ENCODE measurements at regions not wholly inside any gene's neighbourhood (a gene's known extent, or its start where the extent isn't known, plus 50 kb on each side); places are given as distances from the start of the nearest gene placed in this dataset.
"Not testable (repeated sequence)": the region's sequence is repeated elsewhere in the genome, so short reads cannot be mapped to it uniquely, and the experiment has no call there.

GRCh38 chr2:58721912-58722591, 480.9 kb upstream of the FANCL start:
- DNase-seq: no peak

GRCh38 chr2:58720770-58721697, 479.9 kb upstream of the FANCL start:
- DNase-seq: no peak

GRCh38 chr2:58720033-58720769, 479.1 kb upstream of the FANCL start:
- no peak for DNase-seq

- no peak for DNase-seq
Measured at GRCh38 chr2:58715344-58715743, 474.2 kb upstream of the FANCL start.

GRCh38 chr2:58714238-58714637, 473.1 kb upstream of the FANCL start:
- no peak for DNase-seq

GRCh38 chr2:58710795-58711279, 469.7 kb upstream of the FANCL start:
- DNase-seq: no peak

- no peak for DNase-seq
Measured at GRCh38 chr2:58709687-58710354, 468.7 kb upstream of the FANCL start.

- DNase-seq: no peak
Measured at GRCh38 chr2:58709274-58709673, 468.1 kb upstream of the FANCL start.

GRCh38 chr2:58708565-58708964, 467.4 kb upstream of the FANCL start:
- no peak for DNase-seq

GRCh38 chr2:58702302-58702885, 461.3 kb upstream of the FANCL start:
- DNase-seq: no peak

GRCh38 chr2:58701688-58702301, 460.7 kb upstream of the FANCL start:
- DNase-seq: no peak

GRCh38 chr2:58700591-58700990, 459.5 kb upstream of the FANCL start:
- no peak for DNase-seq

- no peak for DNase-seq
Measured at GRCh38 chr2:58699411-58699810, 458.3 kb upstream of the FANCL start.

- no peak for DNase-seq
Measured at GRCh38 chr2:58698620-58699019, 457.5 kb upstream of the FANCL start.

- DNase-seq: not testable (repeated sequence)
Measured at GRCh38 chr2:58694114-58694513, 453.0 kb upstream of the FANCL start.

- DNase-seq: not testable (repeated sequence)
Measured at GRCh38 chr2:58691041-58691440, 449.9 kb upstream of the FANCL start.

GRCh38 chr2:58688813-58689212, 447.7 kb upstream of the FANCL start:
- DNase-seq: no peak

- DNase-seq: no peak
Measured at GRCh38 chr2:58686776-58687175, 445.7 kb upstream of the FANCL start.

GRCh38 chr2:58680755-58681310, 439.7 kb upstream of the FANCL start:
- DNase-seq: no peak

- DNase-seq: no peak
Measured at GRCh38 chr2:58677748-58678147, 436.6 kb upstream of the FANCL start.

- DNase-seq: no peak
Measured at GRCh38 chr2:58671675-58672074, 430.6 kb upstream of the FANCL start.

All from CD4-positive, alpha-beta T cell treated with Interleukin-17A for 4 hours (primary cell).